Stimulated activated CD4-positive, alpha-beta T cell treated with anti-CD3 and anti-CD28 coated beads, TNF-alpha, amount 100 ng/mL, for 48 hours (primary cell): ENCODE measurements at regions not wholly inside any gene's neighbourhood (a gene's known extent, or its start where the extent isn't known, plus 50 kb on each side); places are given as distances from the start of the nearest gene placed in this dataset.

Experiments
- DNase-seq, 3 donors: peaks; one replicate each; pipeline ENCODE4 v3.0.0-alpha.2; 2020; ENCODE audit warnings: low read depth in 3 of 3

DNA sequence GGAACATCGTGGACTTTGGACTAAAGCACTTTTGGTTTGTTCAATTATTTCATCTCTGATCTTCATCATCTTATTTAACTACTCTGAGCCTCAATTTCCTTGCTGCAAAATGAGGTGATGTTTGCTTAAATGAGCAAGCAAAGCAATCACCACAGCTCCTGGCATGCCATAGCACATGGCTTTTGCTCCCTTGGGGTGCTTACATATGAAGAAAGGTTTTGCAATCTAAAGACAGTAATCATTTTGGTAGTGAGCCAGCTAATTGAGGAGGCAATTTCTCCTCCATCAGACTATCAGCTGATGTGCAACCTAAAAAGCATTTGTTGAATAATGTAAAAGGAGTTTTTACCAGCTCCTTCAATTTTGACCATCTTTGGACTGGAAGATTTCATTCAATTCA lies 68.8 kb upstream of the KCNJ15 start:
- no peak for DNase-seq

DNA sequence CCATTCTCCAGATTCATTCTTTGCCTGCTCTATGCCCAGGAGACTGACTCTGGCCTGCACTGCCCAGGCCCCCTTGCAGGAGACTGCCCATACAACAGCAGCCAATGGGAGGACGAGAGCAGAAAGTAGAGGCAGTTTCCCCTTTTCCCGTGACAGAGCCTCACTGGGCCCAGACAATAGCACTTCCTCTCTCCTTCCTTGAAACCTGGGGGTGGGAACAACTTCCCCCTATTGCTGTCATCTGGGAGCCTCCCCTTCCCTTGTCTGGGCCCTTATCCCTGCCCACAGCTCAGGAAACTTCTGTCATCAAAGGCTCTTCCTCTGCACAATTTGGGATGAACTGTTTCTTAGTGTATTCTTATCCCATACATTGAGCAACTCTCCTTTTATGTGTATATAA lies 60.8 kb upstream of the KCNJ15 start:
- DNase-seq, result no peak

DNA sequence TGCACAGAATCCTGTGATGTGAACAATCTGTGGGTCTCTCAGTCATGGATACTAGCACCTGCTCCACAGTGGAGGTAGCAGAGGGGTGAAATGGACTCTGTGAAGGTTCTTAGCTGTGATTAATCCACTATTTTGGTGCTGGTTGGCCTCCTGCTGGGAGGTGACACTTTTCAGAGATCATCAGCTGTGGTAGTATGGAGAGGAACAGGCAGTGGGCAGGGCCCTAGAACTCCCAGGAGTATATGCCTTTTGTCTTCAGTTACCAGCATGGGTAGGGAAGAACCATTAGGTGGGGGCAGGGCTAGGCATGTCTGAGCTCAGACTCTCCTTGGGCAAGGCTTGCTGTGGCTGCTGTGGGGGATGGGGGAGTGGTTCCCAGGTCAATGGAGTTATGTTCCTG lies 54.0 kb upstream of the KCNJ15 start:
- no peak for DNase-seq

DNA sequence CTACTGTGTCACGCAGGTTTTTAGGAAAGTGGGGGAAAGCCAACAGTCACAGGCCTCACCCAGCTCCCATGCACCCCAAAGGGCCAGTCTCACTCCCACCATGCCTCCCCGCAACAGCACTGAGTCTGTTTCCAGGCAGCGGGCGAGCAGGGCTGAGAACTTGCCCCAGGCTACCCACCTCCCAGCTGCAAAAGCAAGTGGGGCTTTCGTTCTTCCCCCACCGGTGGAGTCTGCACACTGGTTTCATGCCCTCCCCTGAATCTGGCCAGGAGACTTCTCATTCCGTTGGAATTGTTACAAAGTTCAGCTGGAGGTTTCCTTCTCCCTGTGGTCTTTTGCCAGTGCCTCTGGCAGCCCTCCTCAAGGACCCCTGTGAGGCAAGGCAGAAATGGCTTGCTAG lies 53.6 kb upstream of the KCNJ15 start:
- no peak for DNase-seq

DNA sequence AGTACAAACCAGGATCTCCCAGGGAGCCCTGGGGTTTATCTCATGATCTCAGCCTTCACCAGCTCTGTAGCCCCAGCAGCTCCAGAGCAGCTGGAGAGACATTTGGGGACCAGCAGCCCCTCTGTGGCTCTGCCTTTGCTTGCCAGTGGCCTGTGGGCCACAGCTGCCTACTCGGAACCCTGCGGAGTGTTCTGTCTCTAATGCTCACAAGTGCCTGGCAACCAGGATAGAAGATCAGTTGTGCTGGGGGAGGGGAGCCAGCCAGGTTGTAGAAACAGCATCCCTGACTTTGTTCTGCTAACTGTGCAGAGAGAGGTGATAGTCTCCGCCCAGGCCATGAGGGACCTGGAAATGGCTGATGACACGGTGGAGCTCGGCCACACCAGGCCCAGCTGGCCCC lies 50.9 kb upstream of the KCNJ15 start:
- no peak for DNase-seq

DNA sequence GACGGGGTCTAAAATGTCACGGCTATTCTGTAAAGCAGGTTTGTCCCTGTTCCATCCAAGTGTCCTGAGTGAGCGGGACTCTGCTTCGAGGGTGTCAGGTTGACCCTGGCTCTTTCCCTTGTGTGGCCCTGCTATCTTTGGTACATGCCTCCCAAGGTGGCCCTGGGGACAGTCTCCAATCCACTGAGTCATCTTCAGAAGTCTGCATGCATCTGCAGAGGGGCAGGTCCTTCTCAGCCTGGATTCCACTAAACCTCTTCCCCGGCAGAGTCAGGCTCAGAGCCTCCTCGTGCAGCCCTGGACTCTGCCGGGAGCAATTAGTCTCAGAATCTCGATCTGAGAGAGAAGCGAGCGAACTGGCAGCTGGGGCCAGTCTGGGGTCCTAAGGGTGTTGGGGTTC lies 50.1 kb upstream of the KCNJ15 start:
- DNase-seq, result no peak
